GM10248 (cell line): ENCODE measurements at regions not wholly inside any gene's neighbourhood (a gene's known extent, or its start where the extent isn't known, plus 50 kb on each side); places are given as distances from the start of the nearest gene placed in this dataset.

Experiments used
- CTCF ChIA-PET: fragments of 300-600 bp; sonication (Branson Sonifier 250); formaldehyde crosslinking; extraction: SDS; loops from one replicate; lab custom pipeline; 2021; ENCODE audit warnings: antibody characterized with exemption; lab: Yijun Ruan, JAX
- POLR2A ChIA-PET: fragments of 350-650 bp; sonication (Branson Sonifier 250); formaldehyde crosslinking; extraction: SDS; loops from one replicate; lab custom pipeline; 2020; ENCODE audit warnings: antibody characterized with exemption; lab: Yijun Ruan, JAX
- DNase-seq: peaks from one replicate; pipeline ENCODE4 v3.0.0; 2012; ENCODE audit errors: extremely low spot score
- TF ChIP-seq, protein P1 (sequence below): IDR thresholded peaks from 2 replicates; pipeline ENCODE4 v1.5.1; 2012; ENCODE audit warnings: mild to moderate bottlenecking, low read depth; ENCODE audit errors: extremely low read depth, missing control alignments, control extremely low read depth

DNA sequence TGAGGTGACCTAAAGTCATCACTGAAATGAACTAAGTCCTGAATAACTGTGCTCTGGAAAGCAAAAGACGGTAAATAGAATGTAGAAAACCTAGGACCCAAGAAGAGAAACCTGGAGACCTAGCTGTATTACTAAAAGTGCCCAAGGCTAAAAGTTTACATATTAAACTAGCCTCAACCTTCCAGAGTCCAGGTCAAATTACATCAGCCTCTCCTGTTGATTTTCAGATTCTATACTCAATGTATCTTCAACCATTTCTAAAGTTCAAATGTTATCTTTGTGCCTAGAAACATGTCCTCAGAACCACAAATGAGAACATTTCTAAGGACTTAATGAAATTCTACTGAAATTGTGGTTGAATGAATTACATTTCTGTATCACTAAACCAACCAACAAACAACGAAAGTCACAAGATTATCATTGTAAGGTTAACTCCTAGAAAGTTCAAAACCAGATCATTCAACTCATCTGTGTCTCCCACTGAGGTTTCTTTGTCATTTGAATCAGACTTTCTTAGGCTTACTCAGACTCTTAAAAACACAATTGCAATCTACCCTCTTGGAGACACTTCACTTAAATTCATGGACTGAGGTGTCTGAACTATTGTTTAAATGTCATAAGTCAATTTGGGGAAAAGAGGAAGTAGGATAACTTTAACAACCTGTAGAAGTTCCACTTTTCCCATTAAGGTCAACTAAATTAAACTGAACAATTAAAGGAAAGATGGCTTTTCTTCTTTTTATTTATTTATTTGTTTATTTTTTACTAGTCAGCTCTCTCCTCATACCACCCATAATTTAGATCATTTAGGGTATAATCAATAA, 207.7 kb downstream of the BARHL2 start:
- ChIA-PET CTCF (no interaction called here), POLR2A (no interaction called here)
- TF ChIP-seq, protein P1, sequence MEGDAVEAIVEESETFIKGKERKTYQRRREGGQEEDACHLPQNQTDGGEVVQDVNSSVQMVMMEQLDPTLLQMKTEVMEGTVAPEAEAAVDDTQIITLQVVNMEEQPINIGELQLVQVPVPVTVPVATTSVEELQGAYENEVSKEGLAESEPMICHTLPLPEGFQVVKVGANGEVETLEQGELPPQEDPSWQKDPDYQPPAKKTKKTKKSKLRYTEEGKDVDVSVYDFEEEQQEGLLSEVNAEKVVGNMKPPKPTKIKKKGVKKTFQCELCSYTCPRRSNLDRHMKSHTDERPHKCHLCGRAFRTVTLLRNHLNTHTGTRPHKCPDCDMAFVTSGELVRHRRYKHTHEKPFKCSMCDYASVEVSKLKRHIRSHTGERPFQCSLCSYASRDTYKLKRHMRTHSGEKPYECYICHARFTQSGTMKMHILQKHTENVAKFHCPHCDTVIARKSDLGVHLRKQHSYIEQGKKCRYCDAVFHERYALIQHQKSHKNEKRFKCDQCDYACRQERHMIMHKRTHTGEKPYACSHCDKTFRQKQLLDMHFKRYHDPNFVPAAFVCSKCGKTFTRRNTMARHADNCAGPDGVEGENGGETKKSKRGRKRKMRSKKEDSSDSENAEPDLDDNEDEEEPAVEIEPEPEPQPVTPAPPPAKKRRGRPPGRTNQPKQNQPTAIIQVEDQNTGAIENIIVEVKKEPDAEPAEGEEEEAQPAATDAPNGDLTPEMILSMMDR = no peak
- no peak for DNase-seq

DNA sequence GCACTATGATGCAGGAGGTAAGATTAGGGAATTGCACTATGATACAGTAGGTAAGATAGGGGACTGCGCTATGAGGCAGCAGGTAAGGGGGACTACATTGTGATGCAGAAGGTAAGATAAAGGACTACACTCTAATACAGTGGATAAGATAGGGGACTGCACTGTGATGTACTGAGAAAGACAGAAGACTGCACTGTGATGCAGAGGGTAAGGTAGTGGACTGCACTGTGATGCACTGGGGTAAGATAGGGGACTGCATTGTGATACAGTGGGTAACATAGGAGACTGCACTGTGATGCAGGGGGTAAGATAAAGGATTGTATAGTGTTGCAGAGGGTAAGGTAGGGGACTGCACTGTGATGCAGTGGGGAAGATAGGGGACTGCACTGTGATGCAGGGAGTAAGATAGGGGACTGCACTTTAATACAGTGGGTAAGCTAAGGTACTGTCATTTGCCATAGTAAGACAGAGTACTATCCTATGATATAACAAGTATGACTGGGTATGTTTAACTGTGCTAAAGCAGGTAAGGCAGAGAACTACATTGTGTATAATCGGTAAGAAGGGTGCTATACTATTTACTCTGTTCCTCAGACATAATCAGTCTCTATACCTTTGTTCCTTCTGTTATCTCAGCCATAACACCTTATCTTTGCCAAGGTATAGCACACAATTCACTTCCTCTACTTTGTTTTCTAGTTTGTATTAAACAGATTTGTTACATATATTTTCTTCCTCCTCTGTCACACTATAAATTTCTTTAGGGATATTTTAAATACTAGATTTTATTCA, 208.5 kb downstream of the BARHL2 start:
- TF ChIP-seq, protein P1 = no peak
- DNase-seq = no peak
- CTCF ChIA-PET = no interaction called here
- POLR2A ChIA-PET = no interaction called here

DNA sequence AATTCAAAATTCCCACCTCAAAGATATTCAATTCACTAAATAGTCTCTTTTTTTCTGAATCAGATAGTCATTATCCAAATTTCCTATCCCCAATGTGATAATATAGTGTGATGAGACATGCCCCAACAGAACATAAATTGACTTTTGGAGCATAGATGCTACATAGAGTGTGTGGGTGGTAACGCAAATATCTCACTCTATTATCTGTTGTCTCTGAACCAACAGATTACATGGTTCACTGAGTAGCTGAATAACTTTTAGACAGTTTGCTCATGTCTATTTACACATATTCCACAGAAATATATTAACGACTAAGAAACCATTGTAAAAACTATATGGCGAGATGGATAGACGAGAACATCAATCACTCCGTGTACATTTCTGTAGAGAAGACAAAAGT, 209.9 kb downstream of the BARHL2 start:
- ChIA-PET POLR2A (no interaction called here), CTCF (interaction anchor here (2.5 kb wide), 1 partner anchor 10 kb away, joined by 7 read pairs; no protein-coding TSS in a partner anchor)
- no peak for DNase-seq
- TF ChIP-seq, protein P1 = no peak

DNA sequence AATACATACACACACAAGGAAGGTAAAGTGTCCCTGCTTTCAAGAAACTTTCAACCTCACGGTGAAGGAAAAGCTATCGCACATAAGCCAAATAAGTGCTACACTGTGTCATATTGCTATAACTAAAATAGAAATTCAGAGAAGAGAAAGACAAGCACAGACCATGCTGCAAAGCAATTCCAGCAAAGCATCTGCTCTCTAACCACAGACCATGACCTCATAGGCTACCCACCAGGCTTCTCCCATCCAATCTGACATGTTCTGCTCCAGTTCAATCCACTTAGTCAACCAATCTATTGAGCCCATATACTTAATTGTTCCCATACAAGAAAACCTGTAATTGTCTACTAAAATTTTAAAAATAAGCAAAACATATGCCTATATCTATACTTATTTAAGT, 211.3 kb downstream of the BARHL2 start:
- no peak for DNase-seq
- TF ChIP-seq, protein P1 = no peak
- POLR2A ChIA-PET = no interaction called here
- CTCF ChIA-PET = interaction anchor here (0.9 to 2.5 kb wide), 2 partner anchors 12 to 63 kb away, joined by 3 to 7 read pairs; no protein-coding TSS in a partner anchor

DNA sequence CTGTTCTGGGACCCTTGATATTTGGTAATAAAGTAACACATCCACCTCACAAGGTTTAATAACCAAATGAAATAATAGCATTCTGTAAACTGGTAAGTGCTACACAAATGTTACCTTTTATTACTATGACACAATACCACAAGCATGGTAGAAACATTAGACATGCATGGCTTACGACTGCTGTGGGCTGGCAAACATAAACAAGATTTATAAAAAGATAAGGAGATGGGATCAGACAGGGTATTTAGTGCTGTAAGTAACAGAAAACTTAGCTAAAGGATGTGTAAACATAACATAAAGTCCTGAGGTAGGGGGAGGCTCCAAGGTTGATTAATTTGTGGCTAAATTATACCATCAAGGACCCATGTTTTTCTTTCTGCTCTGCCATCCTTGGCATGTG, 212.6 kb downstream of the BARHL2 start:
- CTCF ChIA-PET = no interaction called here
- POLR2A ChIA-PET = no interaction called here
- TF ChIP-seq, protein P1 = no peak
- no peak for DNase-seq

DNA sequence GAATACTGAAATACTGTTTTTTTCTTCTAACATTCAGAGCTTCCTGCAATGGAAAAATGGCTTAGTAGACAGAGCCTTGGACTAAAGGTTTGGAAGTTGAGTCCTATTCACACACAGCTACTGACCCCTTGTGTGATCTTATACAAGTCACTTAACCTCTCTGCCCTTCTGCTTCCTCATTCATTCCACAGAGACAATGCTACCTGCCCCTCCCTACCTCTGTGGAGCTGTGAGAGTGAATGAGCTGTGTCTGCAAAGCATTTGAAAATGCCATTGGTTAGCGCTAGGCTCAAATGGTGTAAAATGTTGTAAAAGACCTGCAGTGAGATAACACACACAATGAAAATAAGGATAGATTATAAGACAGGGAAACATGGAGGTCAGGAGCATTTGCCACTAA, 214.4 kb downstream of the BARHL2 start:
- ChIA-PET CTCF (interaction anchor here (1.5 kb wide), 1 partner anchor 10 kb away, joined by 3 read pairs; no protein-coding TSS in a partner anchor), POLR2A (no interaction called here)
- TF ChIP-seq, protein P1 = no peak
- no peak for DNase-seq
